Suppressor macrophage (primary cell): ENCODE measurements at regions not wholly inside any gene's neighbourhood (a gene's known extent, or its start where the extent isn't known, plus 50 kb on each side); places are given as distances from the start of the nearest gene placed in this dataset.
A peak's percentile ranks its signal among the peaks of the same experiment; 100 is the strongest.

Experiments used
- DNase-seq, 4 experiments: peaks; one replicate each; pipeline ENCODE4 v3.0.0-alpha.2; 2020 to 2022

DNA sequence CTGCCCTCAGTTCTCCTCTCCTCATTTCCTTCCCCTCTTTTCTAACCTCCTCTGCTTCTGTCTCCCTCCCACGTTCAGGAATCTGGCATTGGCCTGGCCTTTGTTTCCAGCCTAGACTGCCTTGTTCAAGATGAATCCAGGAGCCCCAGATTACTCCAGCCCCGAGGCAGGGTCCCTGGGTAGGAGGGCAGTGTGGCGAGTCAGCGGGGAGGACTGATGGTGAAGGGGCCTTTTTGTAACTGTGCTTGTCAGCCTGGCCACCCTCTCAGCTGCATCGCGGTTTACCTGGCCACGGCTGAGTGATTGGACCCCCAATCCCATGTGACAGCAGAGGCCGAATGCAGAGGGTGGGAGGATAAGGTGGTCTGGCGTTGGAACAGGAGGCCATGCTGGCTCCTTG lies 96.1 kb upstream of the SHH start:
- no peak for DNase-seq

DNA sequence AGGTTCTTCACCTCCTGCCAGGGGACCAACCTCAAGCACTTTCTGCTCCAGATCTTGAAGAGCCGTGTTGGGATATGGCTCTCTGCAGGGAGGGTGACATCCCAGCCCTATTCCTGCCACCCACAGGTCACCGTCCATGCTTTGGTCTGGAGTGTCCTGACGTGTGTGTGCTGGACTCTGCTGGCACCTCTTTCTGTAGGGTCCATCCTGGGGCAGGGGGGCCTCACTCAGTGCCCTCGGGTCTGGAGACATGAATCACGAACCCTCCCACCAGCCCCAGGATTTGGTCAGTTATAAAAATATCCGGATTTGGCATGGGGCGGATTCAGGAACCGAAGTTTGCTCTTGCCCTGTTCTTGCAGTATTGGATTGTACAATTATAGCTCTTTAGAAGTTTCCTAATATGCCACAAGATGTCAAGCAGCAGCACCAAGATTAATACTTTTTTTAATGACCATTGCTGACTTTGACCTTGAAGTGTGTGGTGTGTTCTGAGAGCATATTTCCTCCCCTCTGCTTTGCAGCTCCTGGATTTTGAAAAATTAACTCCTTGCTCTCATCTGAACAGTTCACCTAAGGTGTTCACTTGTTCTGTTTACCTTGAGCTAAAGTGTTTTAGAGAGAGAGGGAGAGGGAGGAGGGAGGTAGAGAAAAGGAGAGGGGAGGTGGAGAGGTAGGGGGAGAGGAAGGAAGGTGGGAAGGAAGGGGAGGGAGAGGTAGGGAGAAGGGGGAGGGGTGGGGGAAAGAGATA lies 95.4 kb upstream of the SHH start:
- DNase-seq = no peak

DNA sequence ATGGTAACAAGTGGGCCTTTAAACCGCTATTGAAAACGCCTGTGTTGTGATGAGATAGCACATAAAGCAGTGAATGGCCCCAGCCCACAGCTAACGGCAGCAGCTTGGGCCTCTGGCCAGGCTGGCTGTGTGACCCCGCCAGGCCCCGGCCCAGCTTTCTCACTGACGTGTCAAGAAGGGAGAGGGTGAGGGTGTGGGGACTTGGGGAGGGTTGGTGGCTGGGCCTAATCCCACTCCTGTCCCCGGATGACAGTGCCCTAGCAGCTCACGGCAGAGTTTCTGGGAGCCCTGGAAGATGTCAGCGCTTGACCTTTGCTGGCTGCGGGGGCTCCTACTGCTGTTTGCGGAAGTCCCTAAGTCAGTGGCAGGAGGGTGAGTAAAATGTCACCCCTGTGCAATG lies 88.9 kb upstream of the SHH start:
- no peak for DNase-seq

DNA sequence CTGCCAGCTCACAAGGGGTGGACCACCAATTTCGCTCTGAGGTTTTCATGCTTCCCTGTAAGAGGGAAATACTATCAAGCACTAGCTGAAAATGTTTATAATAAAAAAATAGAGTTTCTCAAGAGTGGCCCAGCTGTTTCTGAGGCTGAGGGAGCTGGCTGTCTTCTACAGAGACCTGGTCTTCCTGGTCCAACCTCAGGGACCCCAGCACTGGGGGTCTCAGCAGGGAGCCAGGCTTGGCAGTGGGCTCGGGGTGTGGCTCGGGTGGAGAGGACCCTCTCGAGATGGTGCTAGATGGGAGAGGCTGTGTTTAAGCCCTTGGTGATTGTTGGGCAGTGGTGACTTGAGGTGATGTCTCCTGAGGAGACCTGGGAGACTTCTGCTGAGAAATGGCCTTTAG lies 87.3 kb upstream of the SHH start:
- no peak for DNase-seq

DNA sequence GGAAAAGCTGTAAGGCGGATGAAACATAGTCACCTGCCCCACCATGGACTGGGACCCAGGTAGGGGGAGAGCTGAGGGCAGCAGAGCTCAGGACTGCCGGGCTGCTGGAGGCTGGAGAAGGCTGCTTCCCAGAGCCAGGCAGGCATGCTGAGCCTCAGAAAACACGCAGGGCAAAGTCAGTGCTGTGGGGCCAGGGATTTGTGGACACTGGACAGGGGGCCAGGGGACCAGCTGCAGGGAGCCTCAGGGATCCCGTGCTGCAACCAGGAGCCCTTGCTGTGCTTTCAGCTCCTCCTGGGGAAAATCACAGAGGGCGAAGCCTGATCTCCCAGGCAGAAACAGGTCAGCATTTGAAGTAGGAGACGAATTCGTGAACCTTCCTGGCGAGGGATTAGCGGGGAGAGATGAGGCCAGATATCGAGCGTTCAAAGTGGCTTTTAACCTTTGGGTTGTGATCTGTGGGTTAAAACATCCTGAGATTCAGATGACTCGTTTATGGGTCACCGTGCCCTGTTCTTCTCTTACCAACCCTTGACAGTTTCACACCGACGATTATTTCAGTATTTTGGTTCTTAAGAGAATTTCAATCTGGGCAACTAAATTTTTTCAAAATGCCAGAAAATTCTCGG lies 85.6 kb upstream of the SHH start:
- no peak for DNase-seq

DNA sequence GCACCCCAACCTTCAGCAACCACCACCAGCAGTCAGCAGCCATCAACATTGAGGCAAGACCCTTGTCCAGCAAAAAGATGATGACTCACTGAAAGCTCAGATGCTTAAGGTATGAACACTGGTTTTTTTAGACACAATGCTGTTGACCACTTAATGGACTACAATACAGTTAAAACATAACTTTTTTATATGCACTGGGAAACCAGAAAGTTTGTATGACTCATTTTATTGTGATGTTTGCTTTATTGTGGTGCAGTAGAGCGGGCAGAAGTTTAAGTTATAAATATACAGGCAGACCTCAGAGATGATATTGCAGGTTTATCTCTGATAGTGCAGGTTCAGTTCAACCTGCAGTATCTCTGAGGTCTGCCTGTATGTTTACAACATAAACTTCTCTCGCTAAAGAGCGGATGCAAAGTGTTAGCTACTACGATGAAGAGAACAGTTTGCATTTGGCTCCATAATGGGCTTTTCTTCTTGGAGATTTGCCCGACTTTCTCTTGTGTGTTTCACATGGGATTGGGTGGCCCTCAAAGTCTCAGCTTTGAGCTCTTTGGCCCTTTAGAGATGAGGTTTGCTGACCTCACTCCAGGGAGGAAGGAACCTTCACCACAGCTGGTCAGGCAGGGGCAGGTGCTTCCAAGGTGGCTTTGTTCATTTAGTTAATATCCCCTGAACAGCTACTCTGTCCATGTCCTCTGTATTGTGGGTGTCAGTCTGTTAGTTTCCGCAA lies 84.4 kb upstream of the SHH start:
- DNase-seq = no peak

DNA sequence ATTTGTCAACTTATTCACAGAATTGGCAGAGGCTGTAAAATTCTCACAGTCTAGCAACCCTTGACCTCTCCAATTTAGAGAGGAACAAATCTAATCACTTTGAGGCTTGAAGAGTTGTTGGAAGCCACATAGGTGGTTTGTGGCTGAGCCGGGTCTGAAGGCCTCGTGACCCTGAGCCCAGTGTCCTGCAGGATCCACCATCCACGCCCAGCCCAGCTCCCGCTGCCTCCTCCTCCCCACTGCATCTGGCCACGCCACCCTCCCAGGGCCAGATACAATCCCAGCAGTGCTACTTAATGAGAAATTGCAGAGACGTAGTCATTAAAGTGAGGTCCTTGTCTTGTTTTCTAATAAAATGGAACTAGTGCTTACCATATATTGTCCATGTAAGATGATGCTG lies 81.4 kb upstream of the SHH start:
- no peak for DNase-seq

DNA sequence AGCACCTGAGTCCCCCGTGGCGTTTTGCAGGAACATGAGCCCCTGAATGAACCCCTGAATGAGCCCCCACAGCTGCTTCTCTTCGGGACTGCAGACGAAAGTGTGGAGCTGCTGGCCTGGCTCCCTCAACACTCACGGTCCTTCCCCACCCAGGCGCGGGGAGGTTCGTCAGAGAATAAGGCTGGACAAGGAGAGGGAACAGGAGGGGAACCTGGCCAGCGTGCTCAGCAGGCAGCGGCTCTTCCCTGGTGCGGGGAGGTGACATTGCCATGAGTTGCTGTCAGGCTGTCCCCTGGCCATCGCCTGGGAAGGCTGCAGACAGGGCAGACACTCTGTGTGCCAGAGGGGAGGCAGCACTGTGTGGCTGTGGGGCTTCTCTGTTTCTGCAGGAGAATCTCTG lies 80.9 kb upstream of the SHH start:
- DNase-seq = no peak

DNA sequence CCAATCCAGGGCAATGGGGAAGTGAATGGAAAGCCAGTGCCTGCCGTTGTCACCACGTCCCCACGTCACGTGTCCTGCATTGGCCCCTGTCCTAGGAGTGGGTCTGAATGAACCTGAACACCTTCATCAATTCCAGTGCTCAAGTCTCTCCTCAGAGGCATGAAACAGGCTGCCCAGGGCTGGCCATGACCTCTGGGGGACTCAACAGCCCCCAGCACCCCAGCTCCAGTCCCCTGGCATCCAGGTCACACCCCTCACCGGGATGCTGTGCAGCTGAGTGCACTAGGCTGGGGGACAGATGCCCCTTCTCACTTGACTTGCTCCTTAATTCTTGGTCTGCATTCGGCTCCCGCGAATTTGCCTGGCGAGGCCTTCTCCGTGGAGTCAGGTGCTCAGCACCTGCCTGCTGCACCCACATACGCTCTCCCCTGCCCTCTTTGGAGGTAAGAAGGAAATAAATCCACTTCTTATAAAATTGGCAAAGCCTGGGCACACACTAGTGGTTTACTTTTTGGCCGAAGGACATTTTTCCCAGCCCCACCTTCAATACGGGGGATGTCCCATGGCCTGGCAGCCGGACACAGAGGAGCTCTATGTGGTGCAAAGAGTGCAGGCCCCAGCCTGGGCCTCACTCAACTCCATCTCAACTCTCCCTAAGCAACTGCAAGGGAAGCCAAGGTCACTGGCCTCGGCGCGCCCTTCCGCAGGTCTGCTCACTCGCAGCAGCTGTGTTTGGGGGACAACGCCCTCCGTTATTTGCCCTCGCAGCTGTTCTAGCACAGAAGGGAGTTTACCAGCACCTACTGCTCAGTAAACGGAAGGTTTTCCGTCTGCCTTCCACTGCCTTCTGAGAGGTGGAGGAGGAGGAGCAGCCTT lies 77.6 kb upstream of the SHH start:
- no peak for DNase-seq

DNA sequence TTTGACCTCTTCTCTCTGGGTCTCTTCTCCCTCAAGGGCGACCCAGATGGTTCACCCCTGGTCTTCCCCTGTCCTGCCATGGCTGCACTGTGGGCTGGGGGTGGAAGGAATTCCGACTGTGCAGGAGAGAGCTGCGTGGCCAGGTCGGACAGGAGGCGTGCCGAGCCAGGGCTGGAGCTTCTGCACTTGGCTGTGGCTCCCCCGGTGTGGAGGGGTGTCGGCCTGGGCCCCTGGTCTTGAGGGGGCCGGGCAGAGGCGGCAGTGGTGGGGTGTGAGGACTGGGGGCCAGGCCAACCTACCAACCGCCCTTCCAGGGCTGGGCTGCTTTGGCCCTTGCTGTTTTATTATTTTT lies 74.9 kb upstream of the SHH start:
- DNase-seq = no peak

DNA sequence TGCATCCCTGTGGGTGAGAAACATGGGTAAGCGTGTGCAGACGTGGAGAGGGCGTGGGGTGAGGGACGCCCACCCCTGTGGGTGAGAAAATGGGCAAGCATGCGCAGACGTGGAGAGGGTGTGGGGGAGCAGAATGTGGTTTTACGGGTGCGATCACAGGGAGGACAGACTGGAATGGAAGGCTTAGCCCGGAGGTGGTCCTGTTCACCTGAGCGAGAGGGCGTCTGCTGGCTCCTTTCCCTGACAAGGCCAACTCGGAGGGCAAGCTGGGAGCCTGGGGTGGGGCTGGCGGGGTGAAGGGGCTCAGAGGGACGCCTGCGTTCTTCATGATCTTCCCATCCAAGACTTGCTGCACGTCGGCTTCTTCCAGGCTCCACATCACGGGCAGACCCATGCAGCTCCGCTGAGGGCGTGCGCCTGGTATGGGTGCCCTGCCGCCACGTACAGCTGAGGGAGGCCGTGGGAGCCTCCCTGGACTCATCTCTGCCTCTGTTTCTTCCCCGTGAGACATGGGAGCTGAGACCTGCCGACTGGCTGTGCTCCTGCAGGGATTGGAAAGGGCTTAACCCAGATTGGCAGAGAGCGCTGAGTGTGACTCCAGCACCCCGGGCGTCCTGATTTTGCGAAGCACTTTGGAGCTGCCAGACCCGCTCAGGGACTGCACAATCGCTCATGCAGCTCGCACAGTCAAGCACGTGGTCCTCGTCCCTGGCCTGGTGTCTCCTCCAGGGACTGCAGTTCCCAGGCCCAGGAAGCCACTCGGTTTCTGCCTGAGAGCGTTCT lies 74.3 kb upstream of the SHH start:
- DNase-seq = no peak

DNA sequence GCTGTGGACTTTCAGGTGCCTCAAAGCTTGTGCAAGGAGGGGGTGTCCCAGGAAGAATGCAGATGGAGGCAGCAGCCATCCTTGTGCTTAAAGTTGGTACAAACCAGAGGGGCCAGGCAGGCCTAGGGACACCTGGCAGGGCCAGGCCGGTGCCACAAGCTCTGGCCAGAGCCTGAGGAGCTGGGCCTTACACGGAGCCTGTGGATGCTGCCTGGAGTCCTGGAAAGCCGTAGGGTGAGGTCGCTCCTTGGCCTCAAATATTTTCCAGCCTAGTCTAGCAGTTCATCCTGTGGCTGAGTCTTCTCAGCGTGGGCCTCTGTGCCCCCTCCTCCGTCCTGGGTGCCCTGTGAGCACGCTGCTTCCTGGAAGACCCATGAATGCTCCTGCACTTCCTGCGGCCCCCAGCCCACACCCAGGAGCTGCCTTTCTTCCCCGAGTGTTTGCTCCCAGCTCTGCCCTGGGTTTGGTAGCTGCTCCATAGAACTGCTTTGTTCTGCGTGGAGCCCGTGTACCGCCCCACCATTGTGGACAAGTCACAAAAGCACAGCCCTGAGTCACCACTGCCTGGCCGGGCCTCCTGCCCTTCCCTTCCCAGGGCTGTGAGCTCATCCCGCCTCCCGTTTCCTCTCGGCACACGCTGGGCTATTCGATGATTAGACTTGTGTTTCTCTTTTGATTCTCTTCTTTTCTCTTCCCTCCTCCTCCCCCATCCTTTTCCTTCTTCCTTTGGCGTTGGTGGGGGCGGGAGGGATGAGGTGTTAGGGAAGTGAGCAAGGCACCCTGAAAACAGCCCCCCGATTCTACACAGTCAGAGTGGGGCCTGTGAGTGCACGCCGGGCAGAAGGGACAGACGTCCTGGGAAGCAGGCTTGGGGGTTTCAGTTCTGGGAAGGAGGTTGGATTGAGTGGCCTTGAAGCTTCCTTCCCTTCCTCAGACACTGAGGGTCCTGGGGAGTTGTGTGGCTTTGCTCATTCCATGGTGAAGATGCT lies 73.2 kb upstream of the SHH start:
- DNase-seq = peak in 3 of 4 experiments; percentile 7 to 37 (median 20)

DNA sequence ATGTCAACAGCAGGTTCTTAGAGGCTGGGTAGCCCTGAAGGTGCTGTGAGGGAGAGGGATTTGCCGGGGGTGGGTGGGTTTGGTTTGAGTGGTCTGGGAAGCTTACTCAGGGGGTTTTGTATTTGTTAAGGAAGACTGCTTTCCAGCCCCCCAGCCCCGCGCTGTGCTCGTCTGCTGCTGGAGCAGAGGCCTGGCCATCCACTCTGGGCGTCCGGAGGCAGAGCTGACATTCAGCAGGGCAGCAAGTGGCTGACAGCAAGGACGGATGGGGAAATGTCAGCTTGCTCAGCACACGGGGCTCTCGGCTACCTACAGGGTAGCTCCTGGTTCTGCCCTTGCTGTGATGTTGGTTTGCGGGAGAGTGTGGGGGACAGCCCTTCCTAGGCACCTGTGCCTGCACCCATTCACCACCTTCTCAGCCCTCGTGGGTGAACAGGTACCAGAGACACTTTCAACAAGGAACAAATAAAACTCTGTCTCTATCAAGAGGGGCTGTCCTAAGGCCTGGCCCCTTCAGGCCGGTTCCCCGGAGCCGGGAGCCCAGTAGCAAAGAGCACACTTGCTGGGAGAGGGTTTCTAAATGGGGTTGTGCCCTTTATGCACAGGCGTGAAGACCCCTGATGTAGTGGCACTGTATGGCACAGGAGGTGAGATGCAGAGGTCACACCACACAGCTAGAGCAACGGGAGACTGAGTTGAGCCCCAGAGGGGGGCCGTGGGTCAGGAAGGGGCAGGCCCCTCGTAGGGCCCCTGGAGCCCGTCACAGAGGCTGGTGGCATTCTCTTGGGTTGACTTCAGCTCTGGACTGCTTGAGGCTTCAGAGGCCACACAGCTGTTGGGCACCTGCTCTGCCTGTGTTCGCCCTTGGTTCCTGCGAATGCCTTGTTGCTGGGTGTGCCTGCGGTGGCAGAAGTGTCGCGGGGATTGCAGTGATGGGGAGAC lies 72.2 kb upstream of the SHH start:
- no peak for DNase-seq

DNA sequence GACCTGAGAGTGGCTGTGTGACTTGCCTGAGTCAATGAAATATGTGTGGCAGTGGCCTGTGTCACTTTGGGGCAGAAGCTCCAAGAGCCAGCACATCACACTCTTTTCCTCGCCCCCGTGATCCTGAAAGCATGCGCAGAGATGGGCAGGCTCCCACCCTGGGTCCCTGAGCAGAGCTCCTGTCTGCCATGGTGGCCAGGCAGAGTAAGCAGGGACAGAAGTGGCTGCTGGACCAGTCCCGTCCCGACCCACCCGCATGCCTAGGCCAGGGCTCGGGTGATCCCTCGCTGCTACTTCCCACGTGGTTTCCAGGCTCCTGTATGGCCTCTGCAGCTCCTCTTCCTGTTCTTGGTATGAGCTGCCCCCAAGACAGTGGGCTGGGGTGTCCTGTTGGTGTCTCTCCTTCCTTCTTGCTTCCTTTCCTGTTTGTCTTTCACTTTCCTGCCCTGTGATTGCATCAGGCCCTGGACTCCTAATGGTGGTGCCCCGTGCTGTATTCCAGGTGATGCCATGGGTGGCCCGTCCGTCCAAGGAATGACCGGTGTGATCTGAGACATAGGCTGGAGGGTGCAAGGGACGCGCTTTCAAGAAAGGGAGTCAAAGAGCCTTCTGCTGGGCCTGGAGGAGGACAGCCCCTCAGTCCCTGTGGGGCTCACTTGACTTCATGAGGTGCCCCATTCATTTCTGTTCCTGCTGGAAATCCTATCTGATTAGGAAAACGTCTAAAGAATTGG lies 71.4 kb upstream of the SHH start:
- no peak for DNase-seq

DNA sequence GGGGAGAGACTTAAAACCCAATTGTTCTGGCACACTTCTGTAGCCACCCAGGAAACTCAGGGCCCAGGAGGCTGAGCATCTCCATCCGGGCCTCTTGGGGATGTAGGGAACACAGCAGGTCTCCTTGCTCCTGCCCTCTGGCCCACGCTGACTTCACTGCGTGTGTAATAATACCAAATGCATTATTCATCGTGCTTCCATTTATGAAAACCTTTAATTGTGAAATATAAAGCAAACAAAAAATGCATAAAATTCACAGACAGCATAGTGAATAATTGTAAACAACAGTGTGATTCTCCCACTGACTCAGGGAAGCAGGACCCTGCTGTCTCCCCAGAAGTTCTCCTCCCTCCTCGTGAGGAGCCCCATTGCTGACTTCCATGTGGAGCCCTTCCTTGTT lies 70.3 kb upstream of the SHH start:
- no peak for DNase-seq

DNA sequence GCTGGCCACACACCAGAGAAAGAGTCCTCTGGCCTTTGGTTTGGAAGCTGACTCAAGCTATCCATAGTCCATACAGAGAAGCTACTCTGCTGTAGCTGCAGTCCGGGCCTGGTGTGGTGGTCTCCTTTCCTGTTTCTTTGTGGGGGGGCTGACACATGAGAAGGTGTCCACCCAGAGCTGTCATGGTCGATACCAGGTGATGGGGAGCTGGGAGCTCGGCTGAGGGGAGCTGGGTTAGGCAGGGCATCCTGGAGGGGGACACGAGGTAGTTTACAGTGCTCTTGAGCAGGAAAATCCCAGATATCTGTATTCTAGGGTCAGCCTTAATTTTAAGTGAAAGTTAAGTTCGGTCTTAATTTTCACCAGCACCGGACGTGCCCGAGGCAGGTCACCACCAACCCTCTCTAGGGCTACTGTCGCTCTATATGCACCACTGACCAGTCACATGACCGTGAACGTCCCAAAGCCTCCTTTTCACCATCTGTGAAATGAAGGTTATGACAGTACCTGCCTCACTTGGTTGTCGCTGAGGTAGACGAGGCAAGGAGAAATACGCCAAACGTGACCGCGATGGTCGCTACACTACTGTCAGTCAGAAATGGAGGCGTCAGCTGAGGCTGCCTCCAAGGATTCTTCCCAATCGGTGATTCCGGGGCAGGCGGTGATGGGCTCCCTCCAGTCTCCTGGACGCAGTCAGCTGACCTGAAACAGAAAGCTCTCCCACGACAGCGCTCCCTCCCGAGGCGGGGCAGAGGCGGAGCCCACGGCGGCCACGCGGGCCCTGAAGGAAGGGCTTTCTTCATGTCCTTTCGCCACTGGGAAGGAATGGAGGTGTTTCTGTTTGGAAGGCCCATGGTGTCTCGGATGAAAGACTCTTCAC lies 69.4 kb upstream of the SHH start:
- no peak for DNase-seq

DNA sequence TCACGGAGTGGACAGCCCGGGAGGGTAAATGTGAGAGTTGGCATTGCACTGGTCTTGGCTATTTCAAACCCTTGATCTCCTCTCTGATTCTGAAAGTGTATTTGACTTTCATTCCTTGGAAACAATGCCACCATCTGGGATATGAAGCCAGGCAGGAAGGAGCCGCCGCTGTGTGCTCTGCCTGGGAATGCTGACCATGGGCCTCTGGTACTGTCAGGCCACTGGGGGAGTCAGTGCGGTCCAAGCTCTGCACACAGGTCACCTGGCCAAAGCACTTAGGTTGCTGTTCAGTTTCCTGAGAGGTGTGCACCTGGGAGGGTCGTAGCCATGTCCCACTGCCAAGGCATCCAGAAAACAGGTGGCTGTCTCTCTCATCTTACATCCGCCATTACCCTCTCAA lies 68.5 kb upstream of the SHH start:
- no peak for DNase-seq

DNA sequence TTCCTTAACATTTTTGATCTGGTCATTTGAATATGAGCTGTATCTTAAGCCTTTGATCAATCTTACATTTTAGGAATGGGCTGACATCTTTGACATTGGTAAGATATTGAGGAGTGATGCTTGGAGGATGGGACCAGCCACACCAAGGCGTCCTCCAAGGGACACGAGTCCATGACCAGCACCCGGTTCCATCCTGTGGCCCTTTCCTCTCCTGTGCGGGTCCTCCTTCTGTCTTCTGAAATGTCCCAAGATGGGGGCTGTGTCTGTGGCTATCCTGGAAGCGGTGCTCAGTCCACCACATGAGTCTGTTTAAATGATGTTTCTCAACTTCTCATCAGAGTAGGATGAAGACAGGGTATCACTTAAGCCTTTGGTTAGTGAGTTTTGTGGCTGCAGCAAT lies 67.3 kb upstream of the SHH start:
- DNase-seq = no peak
